D341Med (cell line): ENCODE measurements at regions not wholly inside any gene's neighbourhood (a gene's known extent, or its start where the extent isn't known, plus 50 kb on each side); places are given as distances from the start of the nearest gene placed in this dataset.
"Not testable (repeated sequence)": the region's sequence is repeated elsewhere in the genome, so short reads cannot be mapped to it uniquely, and the experiment has no call there.

Experiments used
- DNase-seq: peaks from one replicate; pipeline ENCODE4 v3.0.0; 2012; ENCODE audit warnings: low spot score

DNA sequence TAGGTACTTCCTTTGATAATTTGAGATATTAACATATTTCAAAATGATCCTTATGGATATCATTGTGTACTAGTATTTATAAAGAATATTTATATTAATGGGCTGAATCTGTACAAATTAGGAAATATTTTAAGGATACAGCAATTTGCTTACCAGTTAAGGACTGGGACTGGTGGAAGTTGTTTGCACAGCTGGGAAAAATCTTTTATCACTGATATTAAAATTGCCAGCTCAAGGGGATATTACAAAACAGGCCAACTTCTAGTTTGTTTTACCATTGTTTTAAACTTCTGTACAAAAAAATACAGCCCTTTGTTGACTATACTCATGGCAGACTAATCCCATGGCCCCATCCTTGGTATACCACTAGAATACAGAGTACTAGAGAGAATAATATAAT, 133.2 kb upstream of the DDHD1 start:
- no peak for DNase-seq

DNA sequence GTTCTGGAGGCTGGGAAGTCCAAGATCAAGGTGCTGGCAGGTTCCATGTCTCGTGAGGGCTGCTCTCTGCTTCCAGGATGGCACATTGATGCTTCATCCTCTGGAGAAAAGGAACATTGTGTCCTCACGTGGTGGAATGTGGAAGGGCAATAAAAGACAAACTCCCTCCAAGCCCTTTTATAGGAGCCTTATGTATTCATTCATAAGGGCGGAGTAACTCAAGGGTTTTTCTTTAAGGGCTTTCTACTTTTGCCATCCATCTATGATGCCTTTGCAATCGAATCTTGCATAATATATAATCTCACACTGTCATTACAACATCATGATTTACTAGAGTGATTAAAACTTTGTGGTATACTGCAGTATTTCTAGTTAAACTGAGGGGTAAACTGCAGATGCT, 132.7 kb upstream of the DDHD1 start:
- no peak for DNase-seq

DNA sequence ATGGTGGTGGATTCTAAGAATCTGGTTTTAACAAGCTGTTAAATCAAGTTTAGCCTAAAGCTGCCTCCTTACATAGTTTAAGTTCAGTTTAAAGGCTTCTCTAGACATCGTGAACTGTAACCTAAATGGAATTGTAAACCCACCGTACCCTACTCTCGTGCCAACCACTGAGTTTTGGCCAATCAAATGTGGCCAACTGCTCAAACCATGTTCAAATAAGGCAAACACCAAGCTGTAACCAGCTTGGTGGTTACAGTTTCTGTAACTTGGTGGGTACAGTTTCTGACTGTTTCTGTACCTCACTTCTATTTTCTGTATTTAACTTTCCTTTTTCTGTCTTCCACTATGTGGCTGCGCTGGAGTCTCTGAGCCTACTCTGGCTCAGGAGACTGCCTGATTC, 131.9 kb upstream of the DDHD1 start:
- no peak for DNase-seq

DNA sequence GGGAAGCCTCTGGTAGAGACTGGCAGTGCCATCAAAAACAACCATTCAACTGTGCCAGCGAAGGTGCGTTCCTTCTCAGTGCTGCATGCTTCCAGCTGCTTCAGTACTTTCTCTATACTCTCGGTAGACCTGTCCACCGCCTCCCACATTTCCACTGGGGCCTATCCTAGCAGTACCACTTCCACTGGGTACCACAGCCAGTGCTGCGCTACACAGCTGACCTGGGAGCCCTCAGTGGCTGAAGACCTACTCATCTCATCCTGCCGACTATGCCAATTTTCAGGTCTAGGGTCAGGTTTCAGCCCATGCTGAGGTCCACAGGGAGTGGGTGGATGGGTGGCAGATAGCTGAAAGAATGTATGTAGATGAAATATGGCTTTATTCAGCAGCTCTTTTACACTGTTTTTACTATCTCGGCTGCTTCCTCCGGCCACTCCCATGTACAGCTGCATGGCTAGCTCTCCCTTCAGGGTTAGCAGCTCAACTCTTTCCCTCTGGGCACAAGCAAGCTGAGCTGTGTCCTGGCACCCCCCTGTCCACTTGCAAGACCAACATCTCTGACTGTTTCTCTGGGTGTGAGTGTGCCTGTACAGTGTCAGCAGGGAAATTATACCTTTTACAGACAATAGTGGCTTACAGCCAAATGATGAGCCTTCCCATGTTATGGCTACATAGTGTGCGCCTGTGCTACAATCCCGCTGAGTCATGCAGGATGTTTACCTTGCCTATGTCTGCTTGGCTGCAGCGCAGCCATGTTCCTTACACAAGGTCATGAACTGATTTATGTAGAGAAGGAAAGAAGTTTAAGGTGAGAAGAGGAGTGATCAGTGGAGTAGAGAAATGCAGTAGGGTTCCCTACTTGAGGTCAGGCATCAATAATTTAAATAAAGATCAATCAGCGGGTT, 125.7 kb upstream of the DDHD1 start:
- DNase-seq = no peak

DNA sequence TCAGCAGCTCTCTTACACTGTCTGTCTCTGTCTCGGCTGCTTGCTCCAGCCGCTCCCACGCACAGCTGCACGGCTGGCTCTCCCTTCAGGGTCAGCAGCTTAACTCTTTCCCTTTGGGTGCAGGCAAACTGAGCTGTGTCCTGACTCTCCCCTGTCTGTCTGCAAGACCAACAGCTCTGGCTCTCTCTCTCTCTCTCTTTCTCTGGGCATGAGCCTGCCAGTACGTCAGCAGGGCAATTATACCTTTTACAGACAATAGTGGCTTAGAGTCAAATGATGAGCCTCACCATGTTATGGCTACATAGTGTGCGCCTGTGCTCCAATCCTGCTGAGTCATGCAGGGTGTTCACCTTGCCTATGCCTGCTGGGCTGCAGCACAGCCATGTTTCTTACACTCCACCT, 120.5 kb upstream of the DDHD1 start:
- DNase-seq = no peak

DNA sequence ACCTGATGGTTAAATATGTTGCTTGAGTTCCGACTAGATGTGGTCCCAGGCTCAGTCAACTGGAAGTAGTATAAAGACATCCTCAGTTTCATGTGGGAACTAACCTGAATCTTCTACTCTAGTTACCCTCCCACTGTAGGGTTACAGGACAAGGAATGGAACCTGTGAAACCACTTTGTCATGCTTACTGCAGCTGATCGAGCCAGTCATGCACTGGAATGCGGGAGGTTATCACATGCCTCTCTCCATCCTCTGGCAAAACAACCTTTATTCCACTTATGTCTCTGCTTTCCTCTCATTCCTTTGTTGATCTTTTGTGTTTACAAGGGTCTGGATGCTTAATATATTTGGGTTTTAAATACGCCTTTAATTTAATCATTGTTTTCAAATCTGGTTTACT, 111.9 kb upstream of the DDHD1 start:
- DNase-seq = no peak

DNA sequence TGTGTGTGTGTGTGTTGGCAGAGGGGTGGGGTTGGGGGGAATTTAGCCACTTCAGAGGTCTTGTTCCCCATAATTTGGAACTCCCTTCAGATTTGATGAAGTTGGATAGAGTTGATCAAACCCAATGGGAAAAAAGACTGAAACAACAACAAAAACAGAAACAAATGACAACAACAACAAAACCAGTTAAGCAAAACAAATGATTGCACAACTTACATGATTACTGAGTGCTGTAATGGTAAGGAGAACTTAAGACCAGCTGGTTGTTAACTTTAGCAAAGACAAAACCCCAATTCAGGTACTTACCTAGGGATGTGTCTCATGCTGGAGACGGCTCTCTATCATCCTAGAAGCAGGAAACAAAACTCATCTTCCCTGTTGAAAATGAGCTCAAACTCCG, 107.8 kb upstream of the DDHD1 start:
- DNase-seq = no peak

DNA sequence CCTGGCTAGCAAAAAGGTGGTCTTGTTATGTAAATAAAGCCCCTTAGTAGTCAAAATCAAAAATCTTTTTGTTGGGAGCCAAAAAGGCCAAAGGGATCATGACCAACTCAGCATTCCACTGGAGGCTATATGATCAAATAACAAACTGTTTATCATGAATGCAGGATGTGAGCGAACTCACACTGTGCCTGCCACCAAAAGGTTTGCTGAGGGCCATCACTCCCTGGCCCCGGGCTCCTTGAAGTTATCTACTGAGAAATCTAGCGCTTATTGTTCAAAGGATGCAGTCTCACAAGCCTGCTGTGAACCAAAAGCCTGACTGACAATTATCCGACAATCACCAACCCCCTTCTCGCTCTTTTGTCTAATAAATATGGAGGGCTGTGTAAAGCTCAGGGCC, 107.2 kb upstream of the DDHD1 start:
- no peak for DNase-seq

DNA sequence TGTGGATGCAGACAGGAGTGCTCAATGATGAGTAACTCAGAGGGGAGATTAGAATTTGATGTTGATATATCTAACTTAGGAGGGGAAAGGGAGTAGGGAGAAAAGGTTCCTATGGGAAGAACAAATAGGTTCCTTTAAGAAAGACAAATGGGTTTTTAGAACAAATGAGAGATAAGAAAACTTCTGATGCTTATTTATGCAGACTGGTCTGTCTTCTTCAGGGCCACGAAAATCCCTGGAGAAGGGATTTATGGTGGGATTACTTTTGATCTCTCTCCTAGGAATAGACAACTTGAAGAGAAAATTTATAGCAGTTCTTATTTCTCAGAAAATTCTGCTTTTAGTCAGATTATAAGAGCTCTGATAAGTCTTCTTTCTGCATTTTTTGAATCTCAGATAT, 99.0 kb upstream of the DDHD1 start:
- DNase-seq = no peak

DNA sequence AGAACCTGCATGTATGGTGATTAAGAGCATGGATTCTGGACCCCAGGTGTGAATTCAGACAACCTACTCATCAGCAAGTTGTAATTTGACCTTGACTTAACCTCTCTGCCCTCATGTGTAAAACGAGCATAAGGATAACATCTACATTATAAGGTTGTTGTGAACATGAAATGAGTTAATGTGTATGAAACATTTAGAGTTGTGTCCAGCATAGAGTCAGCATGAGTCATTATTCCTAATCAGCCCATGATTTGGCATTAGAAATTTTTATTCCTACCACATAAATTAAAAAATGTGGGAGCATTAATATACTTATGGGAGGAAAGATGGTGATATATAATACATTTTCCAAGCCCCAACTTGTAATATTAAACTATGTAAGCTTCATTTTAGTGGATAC, 95.9 kb upstream of the DDHD1 start:
- DNase-seq = no peak

DNA sequence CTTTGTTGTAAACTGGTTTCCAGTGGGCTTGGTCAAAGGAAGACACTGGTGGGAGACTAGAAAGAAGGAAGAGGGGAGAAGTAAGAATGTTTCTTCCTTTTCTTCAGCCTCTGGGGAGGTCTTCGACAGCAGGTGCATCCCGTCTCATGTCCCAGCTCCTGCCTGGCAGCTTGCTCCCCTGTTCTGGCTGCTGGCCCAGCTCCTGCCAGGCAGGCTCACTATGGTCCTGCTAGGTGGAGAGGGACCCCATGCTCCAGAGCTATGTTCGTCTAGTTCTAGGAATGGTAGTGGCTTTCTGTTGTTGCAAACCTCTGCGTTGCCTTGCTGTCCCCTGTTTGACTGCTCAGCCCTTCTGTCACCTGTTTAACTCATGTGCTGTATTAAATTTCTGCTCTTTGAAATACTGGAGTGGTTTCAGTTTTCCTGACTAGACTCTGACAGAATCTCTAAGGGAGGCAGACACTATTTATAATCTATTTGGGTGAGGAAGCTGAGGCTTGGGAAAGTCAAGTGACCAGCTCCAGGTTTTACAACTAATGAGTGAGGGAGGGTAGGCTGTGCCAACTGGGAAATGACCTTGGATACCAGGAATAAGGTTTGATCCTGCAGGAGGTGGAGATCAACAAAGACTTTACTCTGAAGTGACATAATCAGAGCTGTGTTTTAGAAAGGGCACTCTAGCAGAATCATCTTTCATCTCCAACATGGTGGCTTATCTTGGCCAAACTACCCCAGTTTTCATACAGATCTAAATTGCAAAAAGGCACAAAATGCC, 94.7 kb upstream of the DDHD1 start:
- DNase-seq = no peak

DNA sequence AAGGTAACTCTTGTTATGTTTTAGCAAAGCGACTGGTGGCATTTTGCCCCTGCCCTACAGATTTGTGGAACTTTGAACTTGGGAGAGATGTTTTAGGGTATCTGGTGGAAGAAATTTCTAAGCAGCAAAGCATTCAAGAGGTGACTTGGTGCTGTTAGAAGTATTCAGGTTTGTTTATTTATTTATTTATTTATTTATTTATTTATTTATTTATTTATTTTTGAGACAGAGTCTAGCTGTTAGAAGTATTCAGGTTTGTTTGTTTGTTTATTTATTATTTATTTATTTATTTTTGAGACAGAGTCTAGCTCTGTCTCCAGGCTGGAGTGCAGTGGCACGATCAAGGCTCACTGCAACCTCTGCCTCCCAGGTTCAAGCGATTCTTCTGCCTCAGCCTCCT, 89.8 kb upstream of the DDHD1 start:
- DNase-seq = not testable (repeated sequence)

DNA sequence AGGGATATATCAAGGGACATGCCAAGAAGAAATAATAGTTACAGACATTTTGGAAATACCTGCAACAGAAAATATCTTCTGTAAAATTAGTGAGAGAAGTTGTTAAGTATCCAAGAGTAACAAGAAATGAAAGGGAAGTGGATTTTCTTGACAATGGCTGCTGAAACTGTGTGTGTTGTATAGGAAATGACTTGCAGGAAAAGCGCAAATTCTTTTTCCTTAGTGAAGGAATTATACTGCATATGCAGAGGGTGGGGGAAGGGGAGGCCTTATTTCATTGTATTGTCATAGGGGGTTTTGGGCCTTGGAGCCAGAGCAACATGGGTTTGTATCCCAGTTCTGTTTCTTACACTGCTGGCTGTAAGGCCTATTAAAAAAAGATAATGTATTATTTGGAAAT, 84.4 kb upstream of the DDHD1 start:
- no peak for DNase-seq

DNA sequence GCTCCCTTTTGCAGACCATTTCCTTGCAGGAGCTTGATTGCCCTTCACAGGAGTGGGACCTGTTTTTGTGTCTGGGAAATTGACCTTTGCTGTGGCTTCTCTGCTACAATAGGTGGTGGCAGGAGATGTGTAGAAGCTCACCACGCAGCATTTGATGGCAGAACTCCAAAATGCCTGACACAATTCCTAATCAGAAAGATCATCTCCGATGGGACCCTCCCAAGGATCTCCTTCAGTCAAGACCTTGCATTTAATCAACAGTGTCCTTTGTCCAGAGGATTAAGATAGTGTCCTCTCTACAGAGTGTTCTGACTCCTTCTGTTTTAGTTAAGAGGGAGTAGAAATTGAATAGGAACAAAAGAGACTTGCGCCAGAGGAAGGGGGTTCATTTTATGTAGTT, 83.6 kb upstream of the DDHD1 start:
- DNase-seq = no peak

DNA sequence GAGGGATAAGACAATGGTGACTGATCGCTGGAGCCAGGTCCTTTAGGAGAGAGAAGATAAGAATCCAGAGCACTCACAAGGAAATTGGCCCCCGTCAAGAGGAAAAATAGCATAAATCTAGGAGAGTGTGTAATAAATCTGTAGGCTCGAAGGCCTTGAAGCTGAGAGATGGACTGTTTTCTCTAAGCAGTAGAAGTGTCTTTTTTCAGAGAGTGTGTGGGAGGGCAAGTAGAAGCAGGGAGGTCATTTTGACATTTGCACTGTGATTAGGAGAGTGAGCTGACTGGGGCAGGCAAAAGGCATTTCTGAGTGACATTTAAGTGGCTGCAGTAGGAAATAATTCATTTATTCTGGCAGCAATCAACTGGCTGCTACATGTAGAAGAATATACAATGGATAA, 78.0 kb upstream of the DDHD1 start:
- no peak for DNase-seq

DNA sequence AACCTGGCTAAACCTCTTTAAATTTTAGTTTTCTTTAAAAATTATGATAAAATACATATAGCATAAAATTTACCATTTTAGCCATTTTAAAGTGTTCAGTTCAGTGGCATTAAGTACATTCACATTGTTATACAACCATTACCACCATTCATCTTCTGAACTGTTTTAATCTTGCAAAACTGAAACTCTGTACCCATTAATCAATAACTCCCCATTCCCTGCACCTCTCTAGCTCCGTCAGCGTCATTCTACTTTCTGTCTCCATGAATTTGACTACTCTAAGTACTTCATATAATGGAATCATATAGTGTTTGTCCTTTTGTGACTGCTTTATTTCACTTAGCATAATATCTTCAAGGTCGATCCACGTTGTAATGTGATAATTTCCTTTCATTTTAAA, 75.8 kb upstream of the DDHD1 start:
- DNase-seq = no peak

DNA sequence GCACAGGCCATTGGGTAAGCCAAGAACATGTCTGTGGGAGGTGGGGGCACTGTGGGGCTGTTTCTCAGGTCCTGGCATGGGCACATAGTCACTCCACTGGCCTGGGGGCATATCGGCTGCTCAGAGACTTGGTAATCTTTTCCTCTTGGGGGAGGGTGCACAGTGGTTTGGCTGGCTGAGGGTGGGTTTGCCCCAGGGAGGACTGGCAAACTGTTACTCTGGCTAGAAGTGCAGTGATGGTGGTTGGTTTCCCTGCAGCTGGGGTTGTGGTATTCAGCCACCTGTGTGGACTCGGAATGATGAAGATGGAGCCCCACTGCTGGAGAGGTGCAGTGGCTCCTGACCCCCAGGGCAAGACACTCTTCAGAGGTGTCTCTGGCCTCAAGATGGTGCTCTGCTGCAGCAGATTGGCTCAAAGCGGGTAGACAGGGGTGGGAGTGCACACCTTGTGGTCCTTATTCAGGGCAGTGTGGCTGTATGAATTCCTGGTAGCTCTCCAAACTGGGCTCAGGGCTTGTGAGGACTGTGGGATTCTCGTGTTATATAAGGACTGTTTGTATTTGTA, 74.1 kb upstream of the DDHD1 start:
- DNase-seq = no peak

DNA sequence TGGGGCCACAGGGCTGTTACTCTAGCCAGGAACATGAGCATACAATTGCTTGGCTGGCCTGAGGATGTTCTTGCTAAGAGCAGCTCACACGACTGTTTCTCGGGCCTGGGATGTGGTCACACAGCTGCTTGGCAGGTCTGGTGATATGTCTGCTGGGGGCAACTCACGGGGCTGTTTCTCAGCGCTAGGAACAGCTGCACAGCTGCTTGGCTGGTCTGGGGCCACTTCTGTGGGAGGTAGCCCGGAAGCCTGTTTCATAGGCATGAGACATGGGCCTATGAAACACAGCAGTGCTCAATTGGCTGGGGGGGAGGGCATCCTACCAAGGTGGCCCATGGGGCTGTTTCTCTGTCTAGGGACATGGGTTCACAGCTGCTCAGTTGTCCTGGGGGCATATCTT, 73.4 kb upstream of the DDHD1 start:
- no peak for DNase-seq

DNA sequence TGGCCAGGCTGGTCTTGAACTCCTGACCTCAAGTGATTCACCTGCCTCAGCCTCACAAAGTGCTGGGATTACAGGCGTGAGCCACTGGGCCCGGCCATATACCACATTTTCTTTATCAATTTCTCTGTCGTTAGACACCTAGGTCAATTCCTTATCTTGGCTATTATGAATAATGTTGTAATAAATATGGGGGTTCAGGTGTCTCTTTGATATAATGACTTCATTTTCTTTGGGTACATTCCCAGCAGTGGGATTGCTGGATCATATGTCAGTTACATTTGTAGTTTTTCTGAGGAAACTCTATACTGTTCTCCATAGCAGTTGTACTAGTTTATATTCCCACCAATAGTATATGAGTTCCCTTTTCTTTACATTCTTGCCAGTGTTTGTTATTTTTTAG, 67.8 kb upstream of the DDHD1 start:
- no peak for DNase-seq

DNA sequence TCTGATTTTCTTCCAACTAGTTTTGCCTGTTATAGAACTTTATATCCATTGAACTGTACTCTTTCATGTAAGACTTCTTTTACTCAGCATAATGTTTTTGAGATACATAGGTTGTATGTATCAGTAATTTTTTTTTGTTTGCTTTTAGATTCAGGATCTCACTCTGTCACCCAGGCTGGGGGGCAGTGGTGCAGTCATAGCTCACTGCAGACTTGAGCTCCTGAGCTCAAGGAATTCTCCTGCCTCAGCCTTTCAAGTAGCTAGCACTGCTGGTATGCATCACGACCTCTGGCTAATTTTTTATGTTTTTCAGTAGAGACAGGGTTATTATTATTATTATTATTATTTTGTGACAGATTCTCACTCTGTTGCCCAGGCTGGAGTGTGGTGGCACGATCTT, 65.0 kb upstream of the DDHD1 start:
- DNase-seq = no peak

DNA sequence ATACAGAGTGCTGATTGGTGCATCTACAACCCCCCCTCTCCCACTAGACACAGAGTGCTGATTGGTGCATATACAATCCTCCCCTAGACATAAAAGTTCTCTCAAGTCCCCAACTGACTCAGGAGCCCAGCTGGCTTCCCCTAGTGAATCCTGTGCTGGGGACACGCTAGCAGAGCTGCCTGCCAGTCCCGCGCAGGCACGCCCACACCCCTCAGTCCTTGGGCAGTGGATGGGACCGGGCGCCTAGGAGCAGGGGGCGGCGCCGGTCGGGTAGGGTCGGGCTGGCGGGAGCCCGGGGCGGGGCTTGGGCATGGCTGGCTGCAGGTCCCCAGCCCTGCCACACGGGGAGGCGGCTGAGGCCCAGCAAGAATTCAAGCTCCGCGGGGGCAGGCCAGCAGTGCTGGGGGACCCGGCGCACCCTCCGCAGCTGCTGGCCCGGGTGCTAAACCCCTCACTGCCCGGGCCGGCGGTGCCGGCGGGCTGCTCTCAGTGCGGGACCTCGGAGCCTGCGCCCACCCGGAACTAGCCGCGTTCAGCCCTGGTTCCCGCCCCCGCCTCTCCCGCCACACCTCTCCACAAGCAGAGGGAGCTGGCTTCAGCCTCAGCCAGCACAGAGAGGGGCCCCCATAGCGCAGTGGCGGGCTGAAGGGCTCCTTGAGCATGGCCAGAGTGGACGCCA, 64.3 kb upstream of the DDHD1 start:
- DNase-seq = peak; percentile 64

DNA sequence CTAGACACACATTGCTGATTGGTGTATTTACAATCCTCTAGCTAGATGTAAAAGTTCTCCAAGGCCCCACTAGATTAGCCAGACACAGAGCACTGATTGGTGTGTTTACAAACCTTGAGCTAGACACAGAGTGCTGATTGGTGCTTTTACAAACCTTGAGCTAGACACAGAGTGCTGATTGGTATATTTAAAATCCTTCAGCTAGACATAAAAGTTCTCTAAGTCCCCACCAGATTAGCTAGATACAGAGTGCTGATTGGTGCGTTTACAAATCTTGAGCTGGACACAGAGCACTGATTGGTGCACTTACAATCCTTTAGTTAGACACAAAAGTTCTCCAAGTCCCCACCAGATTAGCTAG, 63.8 kb upstream of the DDHD1 start:
- DNase-seq = not testable (repeated sequence)

DNA sequence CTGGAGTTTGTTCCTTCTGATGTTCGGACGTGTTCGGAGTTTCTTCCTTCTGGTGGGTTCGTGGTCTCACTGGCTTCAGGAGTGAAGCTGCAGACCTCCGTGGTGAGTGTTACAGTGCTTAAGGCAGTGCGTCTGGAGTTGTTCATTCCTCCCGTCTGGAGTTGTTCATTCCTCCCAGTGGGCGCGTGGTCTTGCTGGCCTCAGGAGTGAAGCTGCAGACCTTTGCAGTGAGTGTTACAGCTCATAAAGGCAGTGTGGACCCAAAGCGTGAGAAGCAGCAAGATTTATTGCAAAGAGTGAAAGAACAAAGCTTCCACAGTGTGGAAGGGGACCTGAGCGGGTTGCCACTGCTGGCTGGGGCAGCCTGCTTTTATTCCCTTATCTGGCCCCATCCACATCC, 63.4 kb upstream of the DDHD1 start:
- DNase-seq = not testable (repeated sequence)
